KMS-11 (cell line): ENCODE measurements at regions not wholly inside any gene's neighbourhood (a gene's known extent, or its start where the extent isn't known, plus 50 kb on each side); places are given as distances from the start of the nearest gene placed in this dataset.

Source experiments
- H2AFZ ChIP-seq: fragments of 200-600 bp; sonication (generic); 2 replicates; pipeline ENCODE4 v1.6.1; 2016; ENCODE audit warnings: antibody characterized with exemption, mixed run types, low read depth
- H3K27ac ChIP-seq: fragments of 200-600 bp; sonication (generic); 2 replicates; pipeline ENCODE4 v1.6.1; 2016; ENCODE audit warnings: mild to moderate bottlenecking, mixed run types
- H3K27me3 ChIP-seq: fragments of 200-600 bp; sonication (generic); 2 replicates; pipeline ENCODE4 v1.6.1; 2017; ENCODE audit warnings: mild to moderate bottlenecking, low read depth, mixed run types, moderate library complexity; ENCODE audit not compliant: insufficient read depth
- H3K36me3 ChIP-seq: fragments of 200-600 bp; sonication (generic); 2 replicates; pipeline ENCODE4 v1.6.1; 2017; ENCODE audit warnings: mild to moderate bottlenecking, mixed run types; ENCODE audit not compliant: insufficient read depth
- H3K4me1 ChIP-seq: fragments of 200-600 bp; sonication (generic); 2 replicates; pipeline ENCODE4 v1.6.1; 2016; ENCODE audit warnings: mild to moderate bottlenecking, low read depth, mixed run types; ENCODE audit not compliant: poor library complexity, severe bottlenecking
- H3K4me2 ChIP-seq: fragments of 200-600 bp; sonication (generic); 2 replicates; pipeline ENCODE4 v1.7.0; 2016; ENCODE audit warnings: mild to moderate bottlenecking, mixed run types
- H3K4me3 ChIP-seq: fragments of 200-600 bp; sonication (generic); IDR thresholded peaks from 2 replicates; pipeline ENCODE4 v1.6.1; 2017; ENCODE audit warnings: low read depth, low read length, mixed read lengths; ENCODE audit not compliant: insufficient read depth
- H3K79me2 ChIP-seq: fragments of 200-600 bp; sonication (generic); 2 replicates; pipeline ENCODE4 v1.6.1; 2016; ENCODE audit warnings: low read depth, mixed run types; ENCODE audit not compliant: insufficient read depth
- H3K9ac ChIP-seq: fragments of 200-600 bp; sonication (generic); 2 replicates; pipeline ENCODE4 v1.6.1; 2016; ENCODE audit warnings: mild to moderate bottlenecking, mixed run types
- H4K20me1 ChIP-seq: fragments of 200-600 bp; sonication (generic); 2 replicates; pipeline ENCODE4 v1.6.1; 2016; ENCODE audit warnings: mild to moderate bottlenecking, mixed run types; ENCODE audit not compliant: insufficient read depth
- TF ChIP-seq, protein P1 (sequence below): fragments of 200-600 bp; sonication (generic); conservative IDR thresholded peaks from 2 replicates; pipeline ENCODE4 v1.6.1; 2017; ENCODE audit warnings: low read depth, mild to moderate bottlenecking, antibody characterized with exemption, low read length, moderate library complexity, mixed read lengths

DNA sequence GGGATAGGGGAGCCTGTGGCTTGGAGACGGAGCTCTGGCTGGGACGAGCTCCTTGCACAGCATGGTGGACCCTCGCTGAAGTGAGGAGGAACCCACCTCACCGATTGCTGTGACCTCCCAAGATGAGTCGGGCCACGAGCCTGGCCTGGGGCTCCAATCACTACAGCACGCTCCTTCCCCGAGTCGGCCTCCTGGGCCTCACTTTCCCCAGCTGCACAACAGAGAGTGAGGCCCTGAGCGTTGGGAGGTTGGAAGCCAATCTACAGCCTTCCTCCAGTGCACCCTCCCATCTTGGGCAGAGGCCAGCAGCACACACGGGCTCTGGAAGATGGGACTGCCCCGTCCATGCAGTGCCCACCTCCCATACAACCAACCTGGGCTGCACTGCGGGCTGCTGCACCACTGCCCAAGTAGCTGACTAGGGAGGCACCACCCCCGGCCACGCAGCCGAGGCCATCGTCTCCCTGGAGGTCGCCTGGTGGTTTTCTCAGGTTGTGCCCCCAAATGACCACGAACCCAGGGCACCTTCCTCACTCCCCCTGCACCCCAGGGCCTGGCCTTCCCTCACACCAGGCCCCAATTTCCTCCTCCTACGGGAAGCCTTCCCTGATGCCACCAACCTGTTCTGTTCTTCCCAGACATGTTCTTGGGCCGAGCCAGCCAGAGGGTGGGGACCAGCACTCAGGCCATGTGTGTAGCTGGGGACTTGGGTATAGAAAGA, 152.3 kb upstream of the C14orf180 start:
- Histone ChIP-seq H3K4me1 (no peaks in the 10 kb centered on the region), H3K9ac (no peak overlapping the region), H3K79me2 (no peaks in the 10 kb centered on the region), H3K27ac (no peak overlapping the region), H3K4me2 (no peak overlapping the region), H3K4me3 (no peak overlapping the region), H4K20me1 (no peaks in the 10 kb centered on the region), H3K36me3 (no peaks in the 10 kb centered on the region), H2AFZ (no peak overlapping the region), H3K27me3 (no peaks in the 10 kb centered on the region; the same call in 1 of the 2 replicates)
- TF ChIP-seq, protein P1, sequence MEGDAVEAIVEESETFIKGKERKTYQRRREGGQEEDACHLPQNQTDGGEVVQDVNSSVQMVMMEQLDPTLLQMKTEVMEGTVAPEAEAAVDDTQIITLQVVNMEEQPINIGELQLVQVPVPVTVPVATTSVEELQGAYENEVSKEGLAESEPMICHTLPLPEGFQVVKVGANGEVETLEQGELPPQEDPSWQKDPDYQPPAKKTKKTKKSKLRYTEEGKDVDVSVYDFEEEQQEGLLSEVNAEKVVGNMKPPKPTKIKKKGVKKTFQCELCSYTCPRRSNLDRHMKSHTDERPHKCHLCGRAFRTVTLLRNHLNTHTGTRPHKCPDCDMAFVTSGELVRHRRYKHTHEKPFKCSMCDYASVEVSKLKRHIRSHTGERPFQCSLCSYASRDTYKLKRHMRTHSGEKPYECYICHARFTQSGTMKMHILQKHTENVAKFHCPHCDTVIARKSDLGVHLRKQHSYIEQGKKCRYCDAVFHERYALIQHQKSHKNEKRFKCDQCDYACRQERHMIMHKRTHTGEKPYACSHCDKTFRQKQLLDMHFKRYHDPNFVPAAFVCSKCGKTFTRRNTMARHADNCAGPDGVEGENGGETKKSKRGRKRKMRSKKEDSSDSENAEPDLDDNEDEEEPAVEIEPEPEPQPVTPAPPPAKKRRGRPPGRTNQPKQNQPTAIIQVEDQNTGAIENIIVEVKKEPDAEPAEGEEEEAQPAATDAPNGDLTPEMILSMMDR: no peak

DNA sequence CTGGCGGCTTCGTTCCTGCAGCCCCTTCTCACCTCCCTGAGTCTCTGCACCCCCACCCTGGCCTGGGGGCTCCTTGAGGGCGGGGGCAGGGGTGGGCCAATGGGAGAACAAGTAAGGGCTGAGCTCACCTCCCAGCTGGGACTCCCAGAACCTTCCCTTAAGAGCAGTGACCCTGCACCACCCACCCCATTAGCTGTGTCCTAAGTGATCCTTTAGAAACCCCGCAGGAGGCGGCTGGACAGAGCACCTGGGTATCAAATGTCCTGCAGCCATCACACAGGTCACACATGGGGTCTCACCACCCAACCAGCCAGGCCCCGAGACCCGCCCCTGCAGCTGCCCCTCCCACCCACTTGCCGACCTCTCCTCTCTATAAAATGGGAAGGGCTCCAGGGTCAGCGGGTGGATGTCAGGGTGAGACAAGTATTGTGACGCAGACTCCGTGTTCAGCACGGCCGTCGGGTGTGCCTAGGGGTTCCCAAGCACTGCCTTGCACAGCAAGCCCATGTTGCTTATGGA, 151.2 kb upstream of the C14orf180 start:
- Histone ChIP-seq H3K9ac (no peak overlapping the region), H3K4me1 (no peaks in the 10 kb centered on the region), H2AFZ (no peak overlapping the region), H3K27ac (no peak overlapping the region), H3K36me3 (no peaks in the 10 kb centered on the region), H3K27me3 (no peaks in the 10 kb centered on the region; the same call in 1 of the 2 replicates), H3K4me3 (no peak overlapping the region), H3K4me2 (no peak overlapping the region), H4K20me1 (no peaks in the 10 kb centered on the region), H3K79me2 (no peaks in the 10 kb centered on the region)
- TF ChIP-seq, protein P1: no peak

DNA sequence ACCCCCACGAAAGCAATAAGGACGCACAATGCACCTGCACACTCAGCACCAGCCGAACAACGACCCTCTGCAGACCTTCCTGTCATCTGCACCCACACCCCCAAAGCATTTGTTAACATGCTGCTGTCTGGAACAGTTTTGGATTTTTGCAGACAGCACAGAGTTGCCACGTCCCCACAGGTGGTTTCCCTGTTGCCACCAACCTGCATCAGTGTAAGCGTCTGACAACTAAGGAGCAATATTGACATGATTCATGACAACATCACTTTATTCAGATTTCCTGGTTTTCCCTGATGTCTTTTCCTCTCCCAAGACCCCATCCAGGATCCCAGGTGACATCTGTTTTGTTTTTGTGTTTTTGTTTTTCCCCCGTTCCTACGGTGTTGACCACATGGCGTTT, 150.7 kb upstream of the C14orf180 start:
- no peaks in the 10 kb centered on the region for H3K36me3 ChIP-seq
- no peak overlapping the region for H3K4me2 ChIP-seq
- H3K79me2 ChIP-seq: no peaks in the 10 kb centered on the region
- no peak overlapping the region for H3K4me3 ChIP-seq
- no peak overlapping the region for H3K9ac ChIP-seq
- H2AFZ ChIP-seq: no peak overlapping the region
- TF ChIP-seq, protein P1: no peak
- no peak overlapping the region for H3K27ac ChIP-seq
- no peaks in the 10 kb centered on the region for H3K4me1 ChIP-seq
- H4K20me1 ChIP-seq: no peaks in the 10 kb centered on the region
- H3K27me3 ChIP-seq: no peaks in the 10 kb centered on the region; the same call in 1 of the 2 replicates

DNA sequence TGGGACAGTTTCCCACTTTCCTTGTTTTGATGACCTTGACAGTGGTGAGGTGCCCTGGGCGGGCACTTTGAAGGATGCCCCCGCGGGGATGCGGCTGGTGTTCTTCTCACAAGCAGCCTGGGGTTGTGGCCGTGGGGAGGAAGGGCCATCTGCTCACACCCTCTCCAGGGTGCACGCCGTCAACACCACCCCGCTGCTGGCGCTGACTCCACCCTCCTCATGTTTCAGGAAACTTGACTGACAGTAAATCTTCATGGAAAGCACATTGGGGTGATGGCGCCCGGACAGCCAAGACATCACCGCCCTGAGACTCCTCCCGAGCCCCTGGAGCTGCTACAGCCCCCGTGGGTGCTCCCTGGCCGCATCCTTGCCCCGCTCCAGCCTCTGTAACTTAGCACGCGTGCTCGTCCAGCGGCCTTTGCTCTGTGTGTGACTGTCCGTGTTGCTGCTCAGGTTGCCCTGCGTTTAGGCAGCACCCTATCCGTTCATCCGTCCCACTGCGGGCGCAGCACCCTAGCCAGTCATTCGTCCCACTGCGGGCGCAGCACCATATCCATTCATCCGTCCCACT, 150.2 kb upstream of the C14orf180 start:
- H2AFZ ChIP-seq: no peak overlapping the region
- no peaks in the 10 kb centered on the region for H3K4me1 ChIP-seq
- TF ChIP-seq, protein P1: no peak
- H3K9ac ChIP-seq: no peak overlapping the region
- H3K4me3 ChIP-seq: no peak overlapping the region
- H3K27ac ChIP-seq: no peak overlapping the region
- no peaks in the 10 kb centered on the region; the same call in 1 of the 2 replicates for H3K27me3 ChIP-seq
- H3K4me2 ChIP-seq: no peak overlapping the region
- H3K79me2 ChIP-seq: no peaks in the 10 kb centered on the region
- no peaks in the 10 kb centered on the region for H4K20me1 ChIP-seq
- no peaks in the 10 kb centered on the region for H3K36me3 ChIP-seq
